NCI-H748 (cell line): ENCODE measurements at regions not wholly inside any gene's neighbourhood (a gene's known extent, or its start where the extent isn't known, plus 50 kb on each side); places are given as distances from the start of the nearest gene placed in this dataset.

Experiments
- DNase-seq: peaks from one replicate; lab custom pipeline; 2025; ENCODE audit not compliant: unreplicated experiment; lab: John Stamatoyannopoulos, UW

DNA sequence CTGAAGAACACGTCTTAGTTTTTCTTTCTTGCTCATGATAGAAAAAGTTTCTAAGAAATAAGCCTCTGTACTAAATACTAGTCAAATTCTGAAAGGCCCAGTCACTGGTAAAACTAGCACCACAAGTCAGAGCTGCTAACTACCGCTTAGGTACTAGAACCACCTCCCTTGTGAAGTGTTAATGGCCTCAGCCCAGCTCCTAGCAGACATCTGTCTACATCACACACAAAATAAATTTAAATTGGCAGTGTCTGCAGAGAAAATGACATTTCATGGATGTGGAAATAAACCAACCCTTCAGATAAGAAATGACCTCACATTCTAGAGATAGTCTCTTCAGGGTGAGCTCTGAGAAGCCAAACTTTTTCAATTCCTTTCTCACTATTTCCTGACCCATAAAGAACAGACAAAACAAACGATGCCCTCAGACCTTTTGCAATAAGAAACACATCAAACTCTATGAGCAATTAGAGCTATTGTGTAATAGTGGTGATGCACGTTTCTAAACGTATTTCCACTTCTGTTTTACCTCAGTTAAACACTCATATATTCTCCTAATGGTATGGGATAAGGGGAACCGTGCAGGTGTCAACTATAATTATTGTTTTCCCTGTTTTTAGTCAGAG lies 70.3 kb upstream of the DSG1 start:
- no peak for DNase-seq

DNA sequence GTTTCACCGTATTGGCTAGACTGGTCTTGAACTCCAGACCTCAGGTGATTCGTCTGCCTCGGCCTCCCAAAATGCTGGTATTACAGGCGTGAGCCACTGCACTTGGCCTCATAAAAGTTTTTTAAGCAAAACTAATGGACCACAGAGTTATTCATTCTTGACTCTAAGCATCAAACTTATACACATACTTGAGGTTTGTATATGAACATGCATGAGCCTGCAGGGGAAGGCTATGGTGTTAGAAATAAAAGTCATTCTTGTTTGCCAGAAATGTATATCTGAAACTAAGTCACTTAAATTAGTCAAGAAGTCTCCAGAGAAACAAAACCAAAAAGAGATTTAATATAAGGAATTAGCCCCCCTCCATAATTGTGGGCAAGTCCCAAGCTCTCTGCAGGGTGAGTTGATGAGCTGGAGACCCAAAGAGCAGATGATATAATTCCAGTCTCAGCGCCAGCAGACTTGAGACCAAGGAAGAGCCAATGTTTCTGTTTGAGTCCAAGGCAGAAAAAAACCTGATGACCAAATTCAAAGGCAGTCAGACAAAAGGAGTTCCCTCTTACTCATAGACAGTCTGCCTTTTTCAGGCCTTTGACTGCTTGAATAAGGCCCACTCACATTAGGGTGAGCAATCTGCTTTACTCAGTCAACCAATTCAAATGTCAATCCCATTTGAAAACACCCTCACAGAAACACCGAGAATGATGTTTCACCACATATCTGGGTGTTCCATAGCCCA lies 69.0 kb upstream of the DSG1 start:
- no peak for DNase-seq

DNA sequence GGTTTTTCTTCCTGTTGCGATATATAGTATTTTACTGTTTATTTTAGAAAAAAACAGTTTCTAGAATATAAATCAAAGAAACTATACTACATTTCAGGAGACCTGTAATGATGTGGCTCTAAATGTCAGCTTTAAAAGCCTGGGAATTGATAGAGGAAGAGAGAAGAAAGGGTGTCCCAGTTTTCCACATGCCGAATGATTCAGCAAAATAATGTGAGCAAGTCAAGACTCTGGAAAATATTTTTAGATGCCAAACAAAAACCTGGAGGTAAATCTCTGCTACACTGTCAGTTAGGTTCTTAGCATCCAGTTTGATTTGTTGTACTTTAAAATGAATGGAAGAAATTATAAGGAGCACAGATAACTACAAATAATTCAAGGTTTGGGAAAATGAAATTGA lies 67.1 kb upstream of the DSG1 start:
- no peak for DNase-seq

DNA sequence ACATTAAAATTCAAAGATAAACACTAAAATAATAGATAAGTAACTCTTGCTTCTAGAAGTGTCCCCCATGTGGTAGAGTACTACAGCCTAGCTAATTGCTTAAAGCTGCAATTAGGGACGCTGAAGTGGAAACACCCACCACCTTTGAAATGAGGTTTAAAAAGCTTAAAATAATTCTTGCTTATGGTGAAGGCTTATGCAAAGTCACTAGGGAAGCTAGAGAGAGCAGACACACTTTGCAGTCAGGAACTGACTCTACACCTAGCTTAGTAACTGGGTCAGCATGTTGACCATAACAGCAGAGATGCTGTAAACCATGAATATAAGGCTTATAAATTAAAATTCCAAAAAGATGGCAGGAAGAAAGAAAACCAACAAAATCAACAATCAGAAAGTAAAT lies 65.4 kb upstream of the DSG1 start:
- no peak for DNase-seq

GRCh38 chr18:31255953-31256352 lies 62.0 kb upstream of the DSG1 start:
- DNase-seq: no peak

GRCh38 chr18:31258789-31259188 lies 59.2 kb upstream of the DSG1 start:
- no peak for DNase-seq

DNA sequence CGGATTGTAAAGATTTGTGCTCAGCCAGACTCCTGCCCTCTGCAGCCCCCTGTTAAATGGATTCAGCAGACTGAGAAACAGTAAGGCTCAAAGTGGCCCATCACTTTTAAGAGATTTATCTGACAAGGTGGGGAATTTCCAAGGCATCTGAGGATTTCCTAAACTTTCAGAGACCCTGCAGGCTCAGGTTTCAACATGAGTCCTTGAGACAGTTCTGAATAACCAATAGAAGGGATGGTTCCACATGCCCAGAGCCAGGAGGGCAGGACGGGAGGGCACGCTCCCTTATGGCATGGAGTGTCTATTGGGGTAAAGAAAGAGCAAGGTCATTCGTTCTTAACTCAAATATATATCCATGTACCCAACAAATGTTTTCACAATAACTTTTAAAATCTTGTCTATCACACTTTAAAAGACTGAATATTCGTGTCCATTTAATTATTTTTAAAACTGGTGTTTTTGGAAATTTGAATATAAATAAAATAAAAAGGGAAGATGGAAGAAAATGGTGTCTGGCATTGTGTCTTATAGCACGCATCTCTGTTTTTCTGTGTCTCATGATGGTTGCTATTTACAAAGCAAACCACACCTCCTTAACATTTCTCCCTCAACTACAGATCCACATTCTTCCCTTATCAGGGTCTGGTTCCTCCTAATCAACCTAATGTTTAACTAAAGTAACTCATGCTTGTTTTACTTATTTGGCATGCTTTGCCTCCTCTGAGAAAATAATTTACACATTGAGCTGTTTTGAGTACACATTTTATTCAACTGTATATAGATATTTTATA lies 56.0 kb upstream of the DSG1 start:
- no peak for DNase-seq

DNA sequence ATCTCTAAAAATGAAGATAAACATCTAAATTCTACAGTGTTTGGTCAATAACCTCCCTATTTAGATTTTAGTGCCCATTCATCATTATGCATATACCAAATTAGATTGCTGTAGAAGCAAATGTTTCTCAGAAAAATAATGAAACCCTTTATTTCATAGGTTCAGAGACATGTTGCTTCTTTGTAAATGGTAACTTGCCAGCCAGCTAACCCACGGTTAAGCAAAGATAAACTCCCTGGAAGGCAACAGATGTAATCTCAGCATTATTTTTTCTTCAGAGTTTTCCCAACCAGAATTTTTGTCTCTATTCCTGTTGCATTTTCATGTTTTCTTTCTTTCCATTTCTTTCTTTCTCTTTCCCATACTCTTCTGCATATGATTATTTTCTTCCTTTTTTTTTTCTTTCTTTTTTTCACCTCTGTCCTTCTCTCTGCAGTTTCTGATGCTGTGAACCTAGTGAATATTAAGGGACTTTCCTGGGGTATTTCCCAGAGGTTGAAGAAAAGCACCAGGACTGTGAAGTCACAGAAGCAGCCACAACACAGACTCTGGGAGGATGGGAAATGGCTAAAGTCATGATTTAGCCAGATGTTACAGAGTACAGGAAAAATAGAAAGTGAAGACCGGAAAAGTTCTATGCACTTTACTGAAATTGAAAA lies 50.0 kb upstream of the DSG1 start:
- no peak for DNase-seq
